Stomach (tissue), 8 donors: ENCODE measurements at regions not wholly inside any gene's neighbourhood (a gene's known extent, or its start where the extent isn't known, plus 50 kb on each side); places are given as distances from the start of the nearest gene placed in this dataset.
A peak's percentile ranks its signal among the peaks of the same experiment; 100 is the strongest.

ENCODE experiments used
- DNase-seq, 2 donors: peaks; one replicate each; pipeline versions ENCODE4 v3.0.0 to v3.0.0-alpha.2; 2013 to 2019
- H3K27ac ChIP-seq, 5 donors: fragments of 200-600 bp in 4 of 5; sonication (generic) in 4 of 5; one replicate each; pipeline ENCODE4 v1.5.1; 2013 to 2019; ENCODE audit warnings: mild to moderate bottlenecking in 1 of 5, moderate library complexity in 1 of 5
- H3K27me3 ChIP-seq, 3 donors: fragments of 200-600 bp; sonication (generic); one replicate each; pipeline ENCODE4 v1.5.1; 2017 to 2019; ENCODE audit warnings: mixed run types in 1 of 3
- H3K36me3 ChIP-seq, 4 donors: fragments of 200-600 bp; sonication (generic); 1 replicate in 3 of 4; 2 replicates in 1 of 4; pipeline ENCODE4 v1.5.1; 2016 to 2019
- H3K4me1 ChIP-seq, 4 donors: fragments of 200-600 bp; sonication (generic); one replicate each; pipeline ENCODE4 v1.5.1; 2016 to 2019
- H3K4me3 ChIP-seq, 4 donors: fragments of 200-600 bp; sonication (generic) in 3 of 4; one replicate each; pipeline ENCODE4 v1.5.1; 2016 to 2019; ENCODE audit warnings: mild to moderate bottlenecking in 1 of 4
- H3K9me3 ChIP-seq, 4 donors: fragments of 200-600 bp; sonication (generic); one replicate each; pipeline ENCODE4 v1.5.1; 2016 to 2019
- CTCF ChIP-seq, 7 experiments: fragments of 450-650 bp in 4 of 7; fragments of 200-600 bp in 3 of 7; sonication (generic) in 3 of 7; IDR thresholded peaks; one replicate each; pipeline ENCODE4 v1.5.1; 2016 to 2019; ENCODE audit warnings: antibody characterized with exemption in 7 of 7, control low read depth in 2 of 7, mild to moderate bottlenecking in 1 of 7
- EP300 ChIP-seq: sonication (generic); formaldehyde crosslinking; IDR thresholded peaks from one replicate; pipeline ENCODE4 v1.6.1; 2017; ENCODE audit warnings: antibody characterized with exemption
- POLR2A ChIP-seq, 4 donors: fragments of 450-650 bp; IDR thresholded peaks; one replicate each; pipeline ENCODE4 v1.6.1; 2016; ENCODE audit warnings: antibody characterized with exemption in 4 of 4, control low read depth in 2 of 4, mild to moderate bottlenecking in 1 of 4, moderate library complexity in 1 of 4
- POLR2AphosphoS5 ChIP-seq, 3 donors: sonication (generic); formaldehyde crosslinking; IDR thresholded peaks; one replicate each; pipeline ENCODE4 v1.6.1; 2016; ENCODE audit warnings: antibody characterized with exemption in 3 of 3
- WGBS, 5 donors: extraction: QIAGEN DNeasy Blood & Tissue Kit in 3 of 5; methylation state at CpG; one replicate each; pipeline versions ENCODE4 v1.1.5 to v1.1.7; 2013 to 2018; 5-methylcytosine and 5-hydroxymethylcytosine counted together
- intact Hi-C: fragments of 100-400 bp; cut with DNase I; formaldehyde crosslinking; loops from one replicate; pipeline ENCODE4 v1.15.1; 2023; ENCODE audit warnings: low total_unique reads
- donor health status: healthy with polysubstance abuse.
- donor health status: Bipolar disorder and iron deficiency.
- donor health status: healthy.

GRCh38 chr10:88065383-88066049 lies 202.1 kb downstream of the PTEN start:
- no peaks in the 10 kb centered on the region for H3K36me3 ChIP-seq
- H3K9me3 ChIP-seq: no peaks in the 10 kb centered on the region
- intact Hi-C loops: no loop called here
- no peak for TF ChIP-seq EP300
- H3K27me3 ChIP-seq: no peaks in the 10 kb centered on the region
- DNase-seq: no peak
- WGBS, 5 donors: 75 to 88% (median 81%) methylated on average over 5 of the region's 5 CpGs
- no peak overlapping the region for H3K4me3 ChIP-seq
- H3K4me1 ChIP-seq: peaks cover 25 to 36% (median 33%) of the 10 kb centered on the region in 4 donors
- H3K27ac ChIP-seq: peak overlapping the region in 3 of 5 donors; percentile 23 to 83 (median 76)

GRCh38 chr10:88066319-88066718 lies 202.9 kb downstream of the PTEN start:
- H3K9me3 ChIP-seq: no peaks in the 10 kb centered on the region
- no peaks in the 10 kb centered on the region for H3K36me3 ChIP-seq
- 77 to 91% (median 84%) methylated on average over 3 of the region's 3 CpGs for WGBS, 5 donors
- H3K27me3 ChIP-seq: no peaks in the 10 kb centered on the region
- intact Hi-C loops: no loop called here
- TF ChIP-seq EP300: no peak
- TF ChIP-seq CTCF (IDR thresholded peaks at IDR 0.05): no peak
- TF ChIP-seq POLR2A (IDR thresholded peaks at IDR 0.05): no peak
- no peak for TF ChIP-seq POLR2AphosphoS5 (IDR thresholded peaks at IDR 0.05)
- H3K27ac ChIP-seq: peak overlapping the region in 3 of 5 donors; percentile 35 to 83 (median 76)
- H3K4me1 ChIP-seq: peaks cover 25 to 36% (median 33%) of the 10 kb centered on the region in 4 donors
- H3K4me3 ChIP-seq: no peak overlapping the region
- no peak for DNase-seq

DNA sequence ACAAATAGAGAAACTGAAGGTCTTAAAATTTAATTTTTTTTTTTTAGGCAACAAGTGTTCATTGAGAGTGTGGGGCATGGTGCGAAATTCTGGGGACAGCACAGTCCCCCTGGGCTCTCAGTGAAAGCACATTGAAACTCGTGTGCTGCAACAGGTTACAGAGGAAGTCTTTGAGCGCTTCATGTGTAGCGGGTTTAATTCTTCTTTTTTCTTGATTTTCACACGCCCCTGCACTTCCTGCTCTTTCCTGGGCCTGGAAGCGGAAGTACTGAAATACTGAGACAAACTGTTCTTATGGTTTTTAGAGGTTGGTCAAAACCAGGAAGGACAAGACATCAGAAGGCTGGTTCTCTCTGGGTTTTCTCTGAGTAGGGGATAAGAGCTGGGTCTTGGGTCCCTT lies 203.5 kb downstream of the PTEN start:
- no peaks in the 10 kb centered on the region for H3K9me3 ChIP-seq
- intact Hi-C loops: no loop called here
- H3K36me3 ChIP-seq: no peaks in the 10 kb centered on the region
- peak in 1 of 2 donors; percentile 43 for DNase-seq
- TF ChIP-seq POLR2AphosphoS5 (IDR thresholded peaks at IDR 0.05): peak in 1 of 3 donors; percentile 13
- TF ChIP-seq EP300: no peak
- TF ChIP-seq CTCF (IDR thresholded peaks at IDR 0.05): no peak
- no peak overlapping the region for H3K4me3 ChIP-seq
- 80 to 88% (median 82%) methylated on average over 6 of the region's 6 CpGs for WGBS, 5 donors
- H3K27me3 ChIP-seq: no peaks in the 10 kb centered on the region
- peak overlapping the region in 3 of 5 donors; percentile 35 to 83 (median 76) for H3K27ac ChIP-seq
- peaks cover 25 to 33% (median 31%) of the 10 kb centered on the region in 4 donors for H3K4me1 ChIP-seq

DNA sequence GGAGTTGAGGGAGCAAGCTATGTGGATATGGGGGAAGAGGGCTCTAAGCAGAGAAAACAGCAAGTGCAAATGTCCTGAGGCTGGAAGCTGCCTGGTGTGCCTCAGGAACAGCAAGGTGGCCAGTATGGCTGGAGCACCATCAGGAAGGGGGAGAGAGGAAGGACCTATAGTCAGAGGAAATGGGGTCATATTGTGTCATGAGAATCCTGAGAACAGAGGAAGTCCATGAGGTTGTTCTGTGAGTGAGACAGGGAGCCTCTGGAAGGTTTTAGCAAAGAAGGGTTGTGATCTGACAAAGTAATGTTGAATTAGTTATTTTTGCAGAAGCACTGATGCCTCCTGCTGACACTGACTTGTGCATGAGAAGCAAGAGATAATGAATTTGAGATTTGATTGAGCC lies 204.3 kb downstream of the PTEN start:
- no peaks in the 10 kb centered on the region for H3K36me3 ChIP-seq
- H3K4me1 ChIP-seq: peaks cover 17 to 24% (median 23%) of the 10 kb centered on the region in 4 donors
- peak overlapping the region in 2 of 5 donors; percentile 76 to 83 for H3K27ac ChIP-seq
- TF ChIP-seq EP300 (no peak), POLR2AphosphoS5 (IDR thresholded peaks at IDR 0.05) (no peak), CTCF (IDR thresholded peaks at IDR 0.05) (no peak), POLR2A (IDR thresholded peaks at IDR 0.05) (no peak)
- no peaks in the 10 kb centered on the region for H3K27me3 ChIP-seq
- DNase-seq: no peak
- no peaks in the 10 kb centered on the region for H3K9me3 ChIP-seq
- intact Hi-C loops: no loop called here
- no peak overlapping the region for H3K4me3 ChIP-seq

DNA sequence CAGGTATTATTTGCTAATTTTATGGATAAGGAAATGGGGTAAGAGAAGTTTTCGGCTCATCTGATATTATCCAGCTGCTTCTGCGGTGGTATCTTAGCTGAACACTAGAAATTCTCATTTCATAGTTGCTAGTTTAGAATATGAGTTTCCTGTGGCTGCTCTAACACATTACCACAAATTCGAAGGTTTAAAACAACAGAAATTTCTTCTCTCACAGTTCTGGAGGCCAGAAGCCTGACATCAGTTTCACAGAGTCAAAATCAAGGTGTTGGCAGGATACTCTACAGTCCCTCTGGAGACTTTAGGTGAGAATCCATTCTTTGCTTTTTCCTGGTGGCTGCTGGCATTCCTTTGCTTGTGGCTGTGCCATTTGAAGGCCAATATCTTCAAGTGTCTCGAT lies 205.9 kb downstream of the PTEN start:
- Histone ChIP-seq H3K27me3 (no peaks in the 10 kb centered on the region), H3K4me1 (peaks cover 4 to 8% (median 8%) of the 10 kb centered on the region in 4 donors), H3K9me3 (no peaks in the 10 kb centered on the region), H3K4me3 (no peak overlapping the region), H3K36me3 (no peaks in the 10 kb centered on the region), H3K27ac (no peak overlapping the region)
- no peak for DNase-seq
- TF ChIP-seq POLR2AphosphoS5 (IDR thresholded peaks at IDR 0.05) (no peak), EP300 (no peak), POLR2A (IDR thresholded peaks at IDR 0.05) (no peak), CTCF (IDR thresholded peaks at IDR 0.05) (no peak)
- 86 to 94% (median 89%) methylated on average over 4 of the region's 4 CpGs for WGBS, 5 donors
- intact Hi-C loops: no loop called here
